ENCODE measurements at regions not wholly inside any gene's neighbourhood (a gene's known extent, or its start where the extent isn't known, plus 50 kb on each side); places are given as distances from the start of the nearest gene placed in this dataset.

- peaks cover 0 to 2% of the 10 kb centered on the region in 2 donors for H3K9me3 ChIP-seq (replicated peaks in 1 of 2; ENCODE audit: control insufficient read depth in 2 of 2, insufficient read depth in 1 of 2, low read depth in 1 of 2, low read length in 2 of 2)
Measured at GRCh38 chr11:115060840-115061239, 382.5 kb downstream of the NXPE2 start.

GRCh38 chr11:115065314-115065713 is 387.0 kb downstream of the NXPE2 start:
- H3K9me3 ChIP-seq (replicated peaks in 1 of 2; ENCODE audit: control insufficient read depth in 2 of 2, insufficient read depth in 1 of 2, low read depth in 1 of 2, low read length in 2 of 2), result no peaks in the 10 kb centered on the region
- no peak overlapping the region for H2AK5ac ChIP-seq (ENCODE audit: low read depth, low read length)
- no peak overlapping the region for H2BK5ac ChIP-seq (ENCODE audit: low read length)
- H3K14ac ChIP-seq (ENCODE audit: low read length), result no peak overlapping the region
- H3K27ac ChIP-seq (replicated peaks; ENCODE audit: low read length), result no peak overlapping the region
- H3K18ac ChIP-seq (ENCODE audit: low read length), result no peak overlapping the region
- peaks cover 0 to 8% of the 10 kb centered on the region in 2 donors for H3K4me1 ChIP-seq (ENCODE audit: control insufficient read depth in 2 of 2, insufficient read depth in 1 of 2, low read depth in 1 of 2, low read length in 2 of 2)
- no peak overlapping the region for H2BK12ac ChIP-seq (ENCODE audit: low read length)
- H4K91ac ChIP-seq (ENCODE audit: low read depth, low read length, poor library complexity), result no peak overlapping the region
- H3K23ac ChIP-seq (ENCODE audit: low read depth, low read length, poor library complexity), result no peak overlapping the region
- H3K4ac ChIP-seq (ENCODE audit: low read length), result no peak overlapping the region
- no peak overlapping the region for H4K8ac ChIP-seq (ENCODE audit: low read depth, low read length)
- H2AFZ ChIP-seq (ENCODE audit: low read length), result no peak overlapping the region
- no peak overlapping the region for H3K4me3 ChIP-seq (ENCODE audit: low read length in 2 of 2)
- no peak overlapping the region for H3K9ac ChIP-seq (ENCODE audit: low read depth, low read length, poor library complexity)
- DNase-seq (ENCODE audit: low spot score), result no peak
- H3K4me2 ChIP-seq (ENCODE audit: insufficient read depth, low read length, poor library complexity, severe bottlenecking), result no peak overlapping the region
- peaks cover 0 to 3% (median 0%) of the 10 kb centered on the region in 3 experiments for H3K27me3 ChIP-seq (ENCODE audit: control insufficient read depth in 3 of 3, insufficient read depth in 3 of 3, low read depth in 1 of 3, low read length in 3 of 3)
- no peak overlapping the region for H2BK120ac ChIP-seq (ENCODE audit: low read depth, low read length)
- no peaks in the 10 kb centered on the region for H3K79me1 ChIP-seq (ENCODE audit: low read depth, low read length)
- no peak overlapping the region for H2BK15ac ChIP-seq (ENCODE audit: low read length)
- no peaks in the 10 kb centered on the region for H3K36me3 ChIP-seq (replicated peaks in 1 of 2; ENCODE audit: control insufficient read depth in 2 of 2, insufficient read depth in 2 of 2, low read length in 2 of 2)
- WGBS, 2 donors (ENCODE audit: extremely low coverage in 2 of 2, insufficient read length in 2 of 2, insufficient replicate concordance in 1 of 2), result no CpG with 5 or more reads among the region's 3 CpGs

More at GRCh38 chr11:115060840-115061239, 382.5 kb downstream of the NXPE2 start:
- H3K9ac ChIP-seq (ENCODE audit: low read depth, low read length, poor library complexity), result no peak overlapping the region
- WGBS, 2 donors (ENCODE audit: extremely low coverage in 2 of 2, insufficient read length in 2 of 2, insufficient replicate concordance in 1 of 2), result no CpG with 5 or more reads among the region's 4 CpGs
- H3K36me3 ChIP-seq (replicated peaks in 1 of 2; ENCODE audit: control insufficient read depth in 2 of 2, insufficient read depth in 2 of 2, low read length in 2 of 2), result no peaks in the 10 kb centered on the region
- no peak overlapping the region for H4K91ac ChIP-seq (ENCODE audit: low read depth, low read length, poor library complexity)
- no peak overlapping the region for H2BK12ac ChIP-seq (ENCODE audit: low read length)
- peaks cover 0 to 10% of the 10 kb centered on the region in 2 donors for H3K4me1 ChIP-seq (ENCODE audit: control insufficient read depth in 2 of 2, insufficient read depth in 1 of 2, low read depth in 1 of 2, low read length in 2 of 2)
- no peak overlapping the region for H3K27ac ChIP-seq (replicated peaks; ENCODE audit: low read length)
- peaks cover 0 to 3% (median 0%) of the 10 kb centered on the region in 3 experiments for H3K27me3 ChIP-seq (ENCODE audit: control insufficient read depth in 3 of 3, insufficient read depth in 3 of 3, low read depth in 1 of 3, low read length in 3 of 3)
- no peak overlapping the region for H3K23ac ChIP-seq (ENCODE audit: low read depth, low read length, poor library complexity)
- no peak overlapping the region for H3K14ac ChIP-seq (ENCODE audit: low read length)
- no peak overlapping the region for H2BK120ac ChIP-seq (ENCODE audit: low read depth, low read length)
- H2BK15ac ChIP-seq (ENCODE audit: low read length), result no peak overlapping the region
- peak overlapping the region; percentile 11 for H3K18ac ChIP-seq (ENCODE audit: low read length)
- no peak overlapping the region for H3K4ac ChIP-seq (ENCODE audit: low read length)
- no peak overlapping the region for H2AFZ ChIP-seq (ENCODE audit: low read length)
- no peak for DNase-seq (ENCODE audit: low spot score)
- no peak overlapping the region for H3K4me3 ChIP-seq (ENCODE audit: low read length in 2 of 2)
- H3K79me1 ChIP-seq (ENCODE audit: low read depth, low read length), result no peaks in the 10 kb centered on the region
- H3K4me2 ChIP-seq (ENCODE audit: insufficient read depth, low read length, poor library complexity, severe bottlenecking), result no peak overlapping the region
- no peak overlapping the region for H2AK5ac ChIP-seq (ENCODE audit: low read depth, low read length)
- no peak overlapping the region for H2BK5ac ChIP-seq (ENCODE audit: low read length)
- no peak overlapping the region for H4K8ac ChIP-seq (ENCODE audit: low read depth, low read length)

- Histone ChIP-seq H2BK120ac (ENCODE audit: low read depth, low read length) (no peak overlapping the region), H2BK15ac (ENCODE audit: low read length) (no peak overlapping the region)
- DNase-seq (ENCODE audit: low spot score), result no peak
Measured at GRCh38 chr11:115065830-115066664, 387.7 kb downstream of the NXPE2 start.

GRCh38 chr11:115067471-115067870 is 389.1 kb downstream of the NXPE2 start:
- H3K36me3 ChIP-seq (replicated peaks in 1 of 2; ENCODE audit: control insufficient read depth in 2 of 2, insufficient read depth in 2 of 2, low read length in 2 of 2), result no peaks in the 10 kb centered on the region

More at GRCh38 chr11:115065830-115066664, 387.7 kb downstream of the NXPE2 start:
- Histone ChIP-seq H3K4me3 (ENCODE audit: low read length in 2 of 2) (no peak overlapping the region), H3K4me2 (ENCODE audit: insufficient read depth, low read length, poor library complexity, severe bottlenecking) (no peak overlapping the region), H3K27me3 (ENCODE audit: control insufficient read depth in 3 of 3, insufficient read depth in 3 of 3, low read depth in 1 of 3, low read length in 3 of 3) (peaks cover 0 to 5% (median 0%) of the 10 kb centered on the region in 3 experiments), H2AFZ (ENCODE audit: low read length) (no peak overlapping the region), H4K91ac (ENCODE audit: low read depth, low read length, poor library complexity) (no peak overlapping the region), H2AK5ac (ENCODE audit: low read depth, low read length) (no peak overlapping the region), H3K23ac (ENCODE audit: low read depth, low read length, poor library complexity) (no peak overlapping the region), H3K14ac (ENCODE audit: low read length) (no peak overlapping the region), H3K18ac (ENCODE audit: low read length) (no peak overlapping the region), H3K27ac (replicated peaks; ENCODE audit: low read length) (no peak overlapping the region), H2BK5ac (ENCODE audit: low read length) (no peak overlapping the region), H3K36me3 (replicated peaks in 1 of 2; ENCODE audit: control insufficient read depth in 2 of 2, insufficient read depth in 2 of 2, low read length in 2 of 2) (no peaks in the 10 kb centered on the region), H3K9me3 (replicated peaks in 1 of 2; ENCODE audit: control insufficient read depth in 2 of 2, insufficient read depth in 1 of 2, low read depth in 1 of 2, low read length in 2 of 2) (no peaks in the 10 kb centered on the region), H3K9ac (ENCODE audit: low read depth, low read length, poor library complexity) (no peak overlapping the region), H3K79me1 (ENCODE audit: low read depth, low read length) (no peaks in the 10 kb centered on the region), H3K4ac (ENCODE audit: low read length) (no peak overlapping the region), H3K4me1 (ENCODE audit: control insufficient read depth in 2 of 2, insufficient read depth in 1 of 2, low read depth in 1 of 2, low read length in 2 of 2) (peaks cover 0 to 2% of the 10 kb centered on the region in 2 donors), H2BK12ac (ENCODE audit: low read length) (no peak overlapping the region), H4K8ac (ENCODE audit: low read depth, low read length) (no peak overlapping the region)
- no CpG with 5 or more reads among the region's 9 CpGs for WGBS, 2 donors (ENCODE audit: extremely low coverage in 2 of 2, insufficient read length in 2 of 2, insufficient replicate concordance in 1 of 2)

More at GRCh38 chr11:115067471-115067870, 389.1 kb downstream of the NXPE2 start:
- Histone ChIP-seq H3K27me3 (ENCODE audit: control insufficient read depth in 3 of 3, insufficient read depth in 3 of 3, low read depth in 1 of 3, low read length in 3 of 3) (peaks cover 0 to 3% (median 0%) of the 10 kb centered on the region in 3 experiments), H2AK5ac (ENCODE audit: low read depth, low read length) (no peak overlapping the region), H3K14ac (ENCODE audit: low read length) (no peak overlapping the region), H3K23ac (ENCODE audit: low read depth, low read length, poor library complexity) (no peak overlapping the region), H3K9ac (ENCODE audit: low read depth, low read length, poor library complexity) (no peak overlapping the region), H3K9me3 (replicated peaks in 1 of 2; ENCODE audit: control insufficient read depth in 2 of 2, insufficient read depth in 1 of 2, low read depth in 1 of 2, low read length in 2 of 2) (no peaks in the 10 kb centered on the region), H3K4ac (ENCODE audit: low read length) (no peak overlapping the region), H3K79me1 (ENCODE audit: low read depth, low read length) (no peaks in the 10 kb centered on the region), H4K91ac (ENCODE audit: low read depth, low read length, poor library complexity) (no peak overlapping the region), H2BK120ac (ENCODE audit: low read depth, low read length) (no peak overlapping the region), H3K4me2 (ENCODE audit: insufficient read depth, low read length, poor library complexity, severe bottlenecking) (no peak overlapping the region), H2AFZ (ENCODE audit: low read length) (no peak overlapping the region), H3K27ac (replicated peaks; ENCODE audit: low read length) (no peak overlapping the region), H3K4me1 (ENCODE audit: control insufficient read depth in 2 of 2, insufficient read depth in 1 of 2, low read depth in 1 of 2, low read length in 2 of 2) (peaks cover 0 to 1% of the 10 kb centered on the region in 2 donors), H2BK15ac (ENCODE audit: low read length) (no peak overlapping the region), H2BK5ac (ENCODE audit: low read length) (no peak overlapping the region), H3K18ac (ENCODE audit: low read length) (no peak overlapping the region), H2BK12ac (ENCODE audit: low read length) (no peak overlapping the region), H4K8ac (ENCODE audit: low read depth, low read length) (no peak overlapping the region), H3K4me3 (ENCODE audit: low read length in 2 of 2) (no peak overlapping the region)
- WGBS, 2 donors (ENCODE audit: extremely low coverage in 2 of 2, insufficient read length in 2 of 2, insufficient replicate concordance in 1 of 2), result no CpG with 5 or more reads among the region's 1 CpG
- no peak for DNase-seq (ENCODE audit: low spot score)

Measured in neuronal stem cell (in vitro differentiated cells).